ENCODE measurements at regions not wholly inside any gene's neighbourhood (a gene's known extent, or its start where the extent isn't known, plus 50 kb on each side); places are given as distances from the start of the nearest gene placed in this dataset.
"Not testable (repeated sequence)": the region's sequence is repeated elsewhere in the genome, so short reads cannot be mapped to it uniquely, and the experiment has no call there.

GRCh38 chr1:166305371-166305770 is 138.6 kb upstream of the FAM78B start:
- DNase-seq (ENCODE audit: low read depth in 2 of 2): no peak

GRCh38 chr1:166307261-166308188 is 140.7 kb upstream of the FAM78B start:
- no peak for DNase-seq (ENCODE audit: low read depth in 2 of 2)

GRCh38 chr1:166316306-166316705 is 149.5 kb upstream of the FAM78B start:
- not testable (repeated sequence) for DNase-seq (ENCODE audit: low read depth in 2 of 2)

GRCh38 chr1:166322470-166322869 is 155.7 kb upstream of the FAM78B start:
- DNase-seq (ENCODE audit: low read depth in 2 of 2): no peak

- DNase-seq (ENCODE audit: low read depth in 2 of 2): no peak
Observed at GRCh38 chr1:166327886-166328285, 161.1 kb upstream of the FAM78B start.

- DNase-seq (ENCODE audit: low read depth in 2 of 2): no peak
Observed at GRCh38 chr1:166328956-166329355, 162.2 kb upstream of the FAM78B start.

GRCh38 chr1:166330096-166330495 is 163.3 kb upstream of the FAM78B start:
- DNase-seq (ENCODE audit: low read depth in 2 of 2): no peak

GRCh38 chr1:166338105-166338504 is 171.3 kb upstream of the FAM78B start:
- DNase-seq (ENCODE audit: low read depth in 2 of 2): no peak

- DNase-seq (ENCODE audit: low read depth in 2 of 2): no peak
Observed at GRCh38 chr1:166340709-166341108, 173.9 kb upstream of the FAM78B start.

GRCh38 chr1:166343276-166343675 is 176.5 kb upstream of the FAM78B start:
- no peak for DNase-seq (ENCODE audit: low read depth in 2 of 2)

- DNase-seq (ENCODE audit: low read depth in 2 of 2): no peak
Observed at GRCh38 chr1:166350490-166350889, 183.7 kb upstream of the FAM78B start.

- DNase-seq (ENCODE audit: low read depth in 2 of 2): no peak
Observed at GRCh38 chr1:166351676-166352075, 184.9 kb upstream of the FAM78B start.

- no peak for DNase-seq (ENCODE audit: low read depth in 2 of 2)
Observed at GRCh38 chr1:166353213-166353612, 186.4 kb upstream of the FAM78B start.

GRCh38 chr1:166354406-166354805 is 187.6 kb upstream of the FAM78B start:
- no peak for DNase-seq (ENCODE audit: low read depth in 2 of 2)

GRCh38 chr1:166365081-166365480 is 198.3 kb upstream of the FAM78B start:
- no peak for DNase-seq (ENCODE audit: low read depth in 2 of 2)

- no peak for DNase-seq (ENCODE audit: low read depth in 2 of 2)
Observed at GRCh38 chr1:166368030-166368429, 201.2 kb upstream of the FAM78B start.

- DNase-seq (ENCODE audit: low read depth in 2 of 2): no peak
Observed at GRCh38 chr1:166377896-166378295, 211.1 kb upstream of the FAM78B start.

GRCh38 chr1:166378805-166379204 is 212.0 kb upstream of the FAM78B start:
- DNase-seq (ENCODE audit: low read depth in 2 of 2): no peak

GRCh38 chr1:166379447-166379846 is 212.6 kb upstream of the FAM78B start:
- DNase-seq (ENCODE audit: low read depth in 2 of 2): no peak

GRCh38 chr1:166383137-166383536 is 216.3 kb upstream of the FAM78B start:
- DNase-seq (ENCODE audit: low read depth in 2 of 2): no peak

- DNase-seq (ENCODE audit: low read depth in 2 of 2): no peak
Observed at GRCh38 chr1:166383635-166384346, 217.0 kb upstream of the FAM78B start.

- no peak for DNase-seq (ENCODE audit: low read depth in 2 of 2)
Observed at GRCh38 chr1:166384948-166385347, 218.1 kb upstream of the FAM78B start.

Measured in dermis microvascular lymphatic vessel endothelial cell (primary cell).